Upper lobe of right lung (tissue), 1 donor: ENCODE measurements at regions not wholly inside any gene's neighbourhood (a gene's known extent, or its start where the extent isn't known, plus 50 kb on each side); places are given as distances from the start of the nearest gene placed in this dataset.

Experiments
- ATAC-seq: fragments of 200-7000 bp; cut with Tn5 transposase; one replicate; pipeline ENCODE4 v1.9.1; 2020; ENCODE audit warnings: mild to moderate bottlenecking, moderate library complexity
- DNase-seq: peaks from one replicate; pipeline ENCODE4 v3.0.0-alpha.2; 2020
- H3K27ac ChIP-seq: fragments of 200-600 bp; one replicate; pipeline ENCODE4 v1.8.0; 2022
- H3K27me3 ChIP-seq: fragments of 200-600 bp; one replicate; pipeline ENCODE4 v1.8.0; 2022; ENCODE audit warnings: mild to moderate bottlenecking
- H3K36me3 ChIP-seq: fragments of 200-600 bp; one replicate; pipeline ENCODE4 v1.8.0; 2022
- H3K4me1 ChIP-seq: fragments of 200-600 bp; one replicate; pipeline ENCODE4 v1.8.0; 2022
- H3K4me3 ChIP-seq: fragments of 200-600 bp; one replicate; pipeline ENCODE4 v1.8.0; 2022; ENCODE audit warnings: mild to moderate bottlenecking
- H3K9me3 ChIP-seq: fragments of 200-600 bp; one replicate; pipeline ENCODE4 v1.8.0; 2022
- intact Hi-C: fragments of 100-400 bp; cut with DNase I; formaldehyde crosslinking; loops from one replicate; pipeline ENCODE4 v1.11.0; 2022
- TF ChIP-seq, protein P1 (sequence below): fragments of 200-600 bp; IDR thresholded peaks from one replicate; pipeline ENCODE4 v1.8.0; 2022; ENCODE audit warnings: antibody characterized with exemption
- donor health status: DM: no; HTN: yes; CAD: no; lungs with severe emphysema.

DNA sequence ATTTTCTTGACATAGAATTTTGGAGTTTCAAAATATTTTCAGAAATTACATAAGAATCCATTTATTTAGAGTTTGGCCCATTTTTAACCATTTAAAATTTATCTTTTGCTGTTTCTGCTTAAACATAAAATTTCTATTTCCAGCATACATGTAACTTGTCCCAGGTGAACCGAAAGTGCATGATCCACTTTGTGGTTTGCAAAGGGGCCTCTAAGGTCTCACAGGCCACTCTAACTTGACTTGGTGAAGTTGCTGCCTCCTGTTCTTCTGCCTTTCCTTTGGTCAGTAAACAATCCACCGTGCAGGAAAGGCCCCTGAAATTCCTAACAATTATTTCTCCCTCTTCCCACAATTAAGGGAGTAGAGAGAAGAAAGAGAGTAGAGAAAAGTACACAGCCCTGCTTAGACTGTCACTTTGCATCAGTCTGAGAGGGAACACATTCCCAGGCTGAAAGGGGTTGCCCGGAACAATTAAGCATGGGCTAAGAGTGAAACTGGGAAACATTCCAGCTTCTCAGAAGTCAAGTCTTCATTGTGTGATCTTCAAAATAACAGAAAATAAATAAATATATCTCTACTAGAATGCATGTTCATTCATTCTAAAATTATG is 79.5 kb upstream of the SEMA3A start:
- no peak overlapping the region for H3K27ac ChIP-seq
- ATAC-seq (peak; percentile 47), DNase-seq (no peak)
- H3K4me3 ChIP-seq = no peak overlapping the region
- H3K27me3 ChIP-seq = no peaks in the 10 kb centered on the region
- intact Hi-C loops = no loop called here
- no peaks in the 10 kb centered on the region for H3K9me3 ChIP-seq
- TF ChIP-seq, protein P1, sequence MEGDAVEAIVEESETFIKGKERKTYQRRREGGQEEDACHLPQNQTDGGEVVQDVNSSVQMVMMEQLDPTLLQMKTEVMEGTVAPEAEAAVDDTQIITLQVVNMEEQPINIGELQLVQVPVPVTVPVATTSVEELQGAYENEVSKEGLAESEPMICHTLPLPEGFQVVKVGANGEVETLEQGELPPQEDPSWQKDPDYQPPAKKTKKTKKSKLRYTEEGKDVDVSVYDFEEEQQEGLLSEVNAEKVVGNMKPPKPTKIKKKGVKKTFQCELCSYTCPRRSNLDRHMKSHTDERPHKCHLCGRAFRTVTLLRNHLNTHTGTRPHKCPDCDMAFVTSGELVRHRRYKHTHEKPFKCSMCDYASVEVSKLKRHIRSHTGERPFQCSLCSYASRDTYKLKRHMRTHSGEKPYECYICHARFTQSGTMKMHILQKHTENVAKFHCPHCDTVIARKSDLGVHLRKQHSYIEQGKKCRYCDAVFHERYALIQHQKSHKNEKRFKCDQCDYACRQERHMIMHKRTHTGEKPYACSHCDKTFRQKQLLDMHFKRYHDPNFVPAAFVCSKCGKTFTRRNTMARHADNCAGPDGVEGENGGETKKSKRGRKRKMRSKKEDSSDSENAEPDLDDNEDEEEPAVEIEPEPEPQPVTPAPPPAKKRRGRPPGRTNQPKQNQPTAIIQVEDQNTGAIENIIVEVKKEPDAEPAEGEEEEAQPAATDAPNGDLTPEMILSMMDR = no peak
- H3K4me1 ChIP-seq = no peaks in the 10 kb centered on the region
- H3K36me3 ChIP-seq = no peaks in the 10 kb centered on the region

DNA sequence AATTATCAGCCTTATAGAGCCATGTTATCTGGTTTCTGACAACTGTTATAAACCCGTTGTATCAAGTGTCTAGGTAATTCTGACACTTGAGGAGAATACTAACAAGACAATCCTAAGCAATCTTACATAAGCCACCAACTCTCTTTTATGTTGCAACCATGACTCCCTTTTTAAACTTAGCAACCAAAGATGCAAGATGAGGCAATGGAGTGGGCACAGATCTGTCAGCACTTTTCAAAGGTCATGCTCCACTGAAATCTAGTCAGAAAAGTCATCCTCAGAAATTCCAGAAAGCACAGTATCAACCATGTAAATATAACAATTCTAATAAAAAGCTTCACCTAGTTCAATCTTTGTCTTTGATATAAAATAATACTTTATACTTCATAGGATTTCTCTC is 77.0 kb upstream of the SEMA3A start:
- TF ChIP-seq, protein P1 = no peak
- Histone ChIP-seq H3K27me3 (no peaks in the 10 kb centered on the region), H3K9me3 (no peaks in the 10 kb centered on the region), H3K27ac (no peak overlapping the region), H3K36me3 (no peaks in the 10 kb centered on the region), H3K4me1 (no peaks in the 10 kb centered on the region), H3K4me3 (no peak overlapping the region)
- intact Hi-C loops = no loop called here
- peak; percentile 31 for ATAC-seq
- DNase-seq = no peak

DNA sequence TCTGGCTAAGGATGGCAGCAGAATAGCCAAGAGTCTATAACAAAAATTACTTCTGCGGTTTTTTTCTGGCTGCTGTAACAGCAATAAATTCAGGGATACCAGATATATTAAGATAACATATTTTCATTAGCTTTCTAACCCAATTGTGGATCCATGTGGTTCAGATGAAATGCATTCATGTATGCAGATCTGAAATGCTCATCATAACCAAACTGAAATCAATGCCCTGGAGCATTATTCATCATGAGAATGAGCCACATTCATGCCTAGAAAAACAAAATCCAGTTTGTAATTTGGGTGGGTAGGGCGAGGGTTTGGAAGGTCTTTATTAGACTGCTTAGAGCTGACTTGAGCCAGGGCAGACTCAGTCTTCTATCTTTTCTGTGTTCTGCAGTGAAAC is 69.8 kb upstream of the SEMA3A start:
- no peaks in the 10 kb centered on the region for H3K27me3 ChIP-seq
- TF ChIP-seq, protein P1 = no peak
- no peaks in the 10 kb centered on the region for H3K36me3 ChIP-seq
- H3K27ac ChIP-seq = no peak overlapping the region
- H3K4me1 ChIP-seq = no peaks in the 10 kb centered on the region
- ATAC-seq (no peak), DNase-seq (no peak)
- intact Hi-C loops = no loop called here
- H3K9me3 ChIP-seq = no peaks in the 10 kb centered on the region
- H3K4me3 ChIP-seq = no peak overlapping the region

DNA sequence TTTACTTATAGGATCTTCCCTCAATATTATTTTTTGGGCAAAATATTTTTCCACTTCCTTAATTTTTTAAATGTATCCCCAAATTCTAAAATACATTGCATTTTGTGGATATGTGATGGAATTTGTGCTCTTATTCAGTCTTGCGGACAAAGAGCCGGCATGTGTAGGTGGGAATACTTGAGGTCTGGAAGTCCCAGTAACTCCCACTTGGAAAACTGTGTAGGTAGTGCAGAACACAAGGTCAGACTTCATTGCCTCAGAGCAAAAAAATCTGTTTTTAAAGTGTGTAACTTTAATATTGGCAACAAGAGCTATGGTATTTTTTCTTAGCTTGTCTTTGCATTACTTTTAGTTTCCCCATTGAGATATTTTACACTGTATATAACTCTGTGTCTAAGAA is 68.5 kb upstream of the SEMA3A start:
- Histone ChIP-seq H3K27me3 (no peaks in the 10 kb centered on the region), H3K4me3 (no peak overlapping the region), H3K9me3 (no peaks in the 10 kb centered on the region), H3K27ac (no peak overlapping the region), H3K4me1 (no peaks in the 10 kb centered on the region), H3K36me3 (no peaks in the 10 kb centered on the region)
- intact Hi-C loops = no loop called here
- no peak for ATAC-seq
- TF ChIP-seq, protein P1 = no peak
- DNase-seq = no peak

DNA sequence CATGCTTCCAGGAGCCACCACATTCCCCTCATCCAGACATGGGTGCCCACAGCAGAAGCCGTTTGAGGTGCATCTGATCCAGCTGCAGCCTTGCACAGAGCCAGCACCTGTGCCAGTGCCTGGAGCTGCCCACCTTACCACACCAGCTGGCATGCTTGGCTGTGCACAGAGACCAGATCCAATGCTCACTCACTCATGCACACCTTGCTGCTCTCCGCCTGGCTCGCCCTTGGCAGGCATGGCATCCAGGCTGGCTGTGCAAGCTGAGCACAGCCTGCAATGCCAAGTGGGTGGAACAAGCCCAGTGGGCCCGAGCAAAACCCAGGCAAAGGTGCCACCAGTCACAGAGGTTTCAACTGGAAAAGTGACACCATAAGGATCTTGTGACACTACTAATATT is 66.9 kb upstream of the SEMA3A start:
- no peaks in the 10 kb centered on the region for H3K27me3 ChIP-seq
- ATAC-seq = no peak
- no peak overlapping the region for H3K27ac ChIP-seq
- TF ChIP-seq, protein P1 = no peak
- H3K9me3 ChIP-seq = no peaks in the 10 kb centered on the region
- intact Hi-C loops = no loop called here
- no peak for DNase-seq
- no peak overlapping the region for H3K4me3 ChIP-seq
- H3K36me3 ChIP-seq = no peaks in the 10 kb centered on the region
- no peaks in the 10 kb centered on the region for H3K4me1 ChIP-seq

DNA sequence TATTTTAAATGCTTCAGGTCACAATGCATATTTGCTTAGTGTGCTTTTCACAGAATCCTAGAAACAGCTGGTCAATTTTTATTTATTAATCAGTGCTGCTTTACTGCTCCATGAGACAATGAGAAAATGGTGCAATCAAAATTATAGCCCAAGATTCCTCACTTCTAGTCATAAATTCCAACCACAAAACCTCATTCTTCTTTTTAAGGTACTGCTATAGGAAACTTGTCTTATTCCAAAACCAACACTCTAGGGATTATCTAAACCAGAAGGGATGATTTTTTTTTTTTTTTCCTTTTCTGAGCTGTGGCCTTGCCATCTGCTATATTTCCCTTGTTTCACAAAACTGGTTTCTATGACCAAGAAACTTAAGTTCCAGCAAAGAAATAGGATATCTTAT is 64.0 kb upstream of the SEMA3A start:
- intact Hi-C loops = no loop called here
- Histone ChIP-seq H3K27ac (no peak overlapping the region), H3K36me3 (no peaks in the 10 kb centered on the region), H3K4me3 (no peak overlapping the region), H3K27me3 (no peaks in the 10 kb centered on the region), H3K9me3 (no peaks in the 10 kb centered on the region), H3K4me1 (no peaks in the 10 kb centered on the region)
- ATAC-seq (no peak), DNase-seq (no peak)
- TF ChIP-seq, protein P1 = no peak
